Breast epithelium (tissue), 4 donors: ENCODE measurements at regions not wholly inside any gene's neighbourhood (a gene's known extent, or its start where the extent isn't known, plus 50 kb on each side); places are given as distances from the start of the nearest gene placed in this dataset.

ENCODE experiments used
- DNase-seq, 2 donors: peaks; one replicate each; pipeline ENCODE4 v3.0.0-alpha.2; 2019; ENCODE audit warnings: low spot score in 2 of 2
- H3K27ac ChIP-seq, 2 donors: fragments of 200-600 bp; sonication (generic) in 1 of 2; one replicate each; pipeline ENCODE4 v1.5.1; 2016 to 2019; ENCODE audit warnings: mild to moderate bottlenecking in 1 of 2
- H3K27me3 ChIP-seq, 2 donors: fragments of 200-600 bp; sonication (generic) in 1 of 2; one replicate each; pipeline versions ENCODE4 v1.5.1 to v1.6.0; 2017 to 2019; ENCODE audit warnings: control low read depth in 1 of 2, mild to moderate bottlenecking in 1 of 2
- H3K36me3 ChIP-seq: fragments of 200-600 bp; one replicate; pipeline ENCODE4 v1.5.1; 2019
- H3K4me1 ChIP-seq, 2 donors: fragments of 200-600 bp; sonication (generic); one replicate each; pipeline ENCODE4 v1.5.1; 2016 to 2019; ENCODE audit warnings: control low read depth in 1 of 2
- H3K4me3 ChIP-seq, 3 donors: fragments of 200-600 bp; sonication (generic); 1 replicate in 2 of 3; 2 replicates in 1 of 3; pipeline ENCODE4 v1.5.1; 2016 to 2019; ENCODE audit warnings: mild to moderate bottlenecking in 3 of 3, moderate library complexity in 2 of 3
- H3K9me3 ChIP-seq, 2 donors: fragments of 200-600 bp; sonication (generic) in 1 of 2; one replicate each; pipeline ENCODE4 v1.5.1; 2016 to 2019; ENCODE audit warnings: control low read depth in 1 of 2
- POLR2A ChIP-seq: fragments of 450-650 bp; IDR thresholded peaks from one replicate; pipeline ENCODE4 v1.6.1; 2016; ENCODE audit warnings: antibody characterized with exemption, mild to moderate bottlenecking, moderate library complexity
- POLR2AphosphoS5 ChIP-seq, 3 donors: sonication (generic); formaldehyde crosslinking; IDR thresholded peaks; one replicate each; pipeline ENCODE4 v1.6.1; 2017; ENCODE audit warnings: antibody characterized with exemption in 3 of 3
- intact Hi-C: fragments of 100-400 bp; cut with DNase I; formaldehyde crosslinking; loops from one replicate; pipeline ENCODE4 v1.15.1; 2023; ENCODE audit warnings: low total_unique reads
- TF ChIP-seq, protein P1 (sequence below), 3 donors: fragments of 450-650 bp; IDR thresholded peaks; one replicate each; pipeline ENCODE4 v1.5.1; 2016 to 2017; ENCODE audit warnings: antibody characterized with exemption in 3 of 3, mild to moderate bottlenecking in 3 of 3, moderate library complexity in 3 of 3

DNA sequence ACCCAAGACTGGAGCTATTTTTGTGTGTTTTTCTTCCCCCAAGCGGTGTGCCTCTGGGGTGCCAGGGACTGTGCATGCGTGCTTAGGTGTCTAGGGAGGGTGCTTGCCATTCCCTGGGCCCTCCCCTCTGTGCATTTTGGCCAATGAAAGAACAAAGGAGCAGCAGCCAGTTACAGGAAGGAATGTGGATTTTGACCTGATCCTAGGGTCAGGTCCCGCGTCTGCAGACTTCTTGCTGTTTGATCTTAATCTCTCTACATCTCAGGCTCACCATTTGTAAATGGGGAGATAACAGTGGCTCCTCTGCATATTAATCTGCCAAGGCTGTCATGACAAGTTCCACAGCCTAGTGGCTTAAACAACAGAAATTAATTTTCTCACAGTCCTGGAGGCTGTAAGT is 699.1 kb downstream of the QKI start:
- DNase-seq: no peak
- no peak for TF ChIP-seq POLR2AphosphoS5 (IDR thresholded peaks at IDR 0.05)
- TF ChIP-seq, protein P1, sequence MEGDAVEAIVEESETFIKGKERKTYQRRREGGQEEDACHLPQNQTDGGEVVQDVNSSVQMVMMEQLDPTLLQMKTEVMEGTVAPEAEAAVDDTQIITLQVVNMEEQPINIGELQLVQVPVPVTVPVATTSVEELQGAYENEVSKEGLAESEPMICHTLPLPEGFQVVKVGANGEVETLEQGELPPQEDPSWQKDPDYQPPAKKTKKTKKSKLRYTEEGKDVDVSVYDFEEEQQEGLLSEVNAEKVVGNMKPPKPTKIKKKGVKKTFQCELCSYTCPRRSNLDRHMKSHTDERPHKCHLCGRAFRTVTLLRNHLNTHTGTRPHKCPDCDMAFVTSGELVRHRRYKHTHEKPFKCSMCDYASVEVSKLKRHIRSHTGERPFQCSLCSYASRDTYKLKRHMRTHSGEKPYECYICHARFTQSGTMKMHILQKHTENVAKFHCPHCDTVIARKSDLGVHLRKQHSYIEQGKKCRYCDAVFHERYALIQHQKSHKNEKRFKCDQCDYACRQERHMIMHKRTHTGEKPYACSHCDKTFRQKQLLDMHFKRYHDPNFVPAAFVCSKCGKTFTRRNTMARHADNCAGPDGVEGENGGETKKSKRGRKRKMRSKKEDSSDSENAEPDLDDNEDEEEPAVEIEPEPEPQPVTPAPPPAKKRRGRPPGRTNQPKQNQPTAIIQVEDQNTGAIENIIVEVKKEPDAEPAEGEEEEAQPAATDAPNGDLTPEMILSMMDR (IDR thresholded peaks at IDR 0.05): no peak
- TF ChIP-seq POLR2A: no peak
- Histone ChIP-seq H3K4me3 (no peak overlapping the region), H3K27me3 (no peaks in the 10 kb centered on the region), H3K4me1 (no peaks in the 10 kb centered on the region), H3K27ac (no peak overlapping the region), H3K9me3 (no peaks in the 10 kb centered on the region), H3K36me3 (no peaks in the 10 kb centered on the region)
- intact Hi-C loops: no loop called here

DNA sequence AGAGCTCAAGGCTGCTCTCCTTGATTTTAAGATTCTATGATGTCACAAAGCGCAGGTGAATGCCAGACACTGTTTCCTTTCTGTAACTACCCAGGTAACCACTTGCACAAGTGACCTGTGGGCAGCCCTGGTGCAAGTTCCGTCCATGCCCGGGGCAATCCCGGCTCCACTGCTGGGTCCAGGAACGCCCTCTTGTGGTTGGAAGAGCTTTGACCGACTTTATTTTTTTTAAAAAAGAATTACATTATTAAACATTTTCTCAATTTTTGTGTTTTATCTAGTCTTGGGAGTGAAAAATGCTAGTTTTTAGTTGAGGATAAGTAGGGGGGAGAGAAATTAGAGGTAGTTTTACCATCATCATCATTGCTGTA is 695.2 kb downstream of the QKI start:
- no peaks in the 10 kb centered on the region for H3K36me3 ChIP-seq
- peak overlapping the region in 2 of 3 donors; percentile 13 to 42 for H3K4me3 ChIP-seq
- H3K27ac ChIP-seq: peak overlapping the region; percentile 74 to 83
- no peak for TF ChIP-seq POLR2AphosphoS5 (IDR thresholded peaks at IDR 0.05)
- TF ChIP-seq, protein P1 (IDR thresholded peaks at IDR 0.05): peak; percentile 25 to 41 (median 36)
- H3K27me3 ChIP-seq: no peaks in the 10 kb centered on the region
- peak in 1 of 2 donors; percentile 36 for DNase-seq
- H3K4me1 ChIP-seq: no peaks in the 10 kb centered on the region
- H3K9me3 ChIP-seq: no peaks in the 10 kb centered on the region
- intact Hi-C loops: no loop called here

DNA sequence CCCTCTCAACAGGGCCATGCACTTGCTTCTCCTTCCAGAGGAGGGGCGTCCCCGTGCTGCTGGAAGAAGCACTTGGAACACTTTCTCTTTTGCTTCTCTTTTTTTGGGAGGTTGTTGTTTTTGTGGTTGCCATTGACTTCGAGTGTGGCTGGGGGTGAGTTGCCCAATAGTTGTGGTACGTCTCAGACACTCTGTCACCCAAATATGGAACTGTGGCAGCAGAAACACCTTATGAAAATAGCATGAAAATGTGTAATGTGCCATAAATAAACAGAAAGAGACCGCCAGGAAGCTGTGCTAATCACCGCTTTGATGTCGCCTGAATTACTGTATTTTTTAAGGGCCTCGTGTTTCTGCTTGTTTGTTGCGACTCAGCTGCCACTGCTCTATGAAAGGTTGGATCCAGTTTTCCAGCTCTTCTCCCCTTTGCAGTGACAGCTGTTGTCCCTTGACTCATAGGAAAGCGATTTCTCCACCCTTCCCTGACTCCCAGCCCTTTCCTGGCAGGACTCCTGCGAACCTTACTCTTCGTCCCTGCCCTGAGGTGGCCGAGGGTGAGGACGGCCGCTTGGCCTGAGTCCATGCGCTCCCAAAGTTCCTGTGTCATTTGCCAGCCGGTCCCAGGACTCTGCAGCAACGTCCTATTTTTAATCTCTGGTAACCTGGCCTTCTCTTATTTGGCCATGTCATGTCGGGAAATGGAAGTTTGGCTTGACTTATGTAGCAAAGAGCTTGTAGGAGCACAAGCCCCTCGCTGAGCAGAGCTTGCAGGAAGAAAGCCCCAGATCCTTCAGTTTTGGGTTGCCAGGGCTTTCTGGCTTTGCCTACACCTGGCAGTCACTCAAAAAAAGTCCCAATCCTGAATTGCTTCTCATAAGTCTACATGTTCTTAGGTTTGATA is 694.6 kb downstream of the QKI start:
- peak in 2 of 3 donors; percentile 53 to 55 for TF ChIP-seq POLR2AphosphoS5 (IDR thresholded peaks at IDR 0.05)
- TF ChIP-seq, protein P1 (IDR thresholded peaks at IDR 0.05): no peak
- H3K4me3 ChIP-seq: peak overlapping the region in 2 of 3 donors; percentile 13 to 42
- H3K27me3 ChIP-seq: no peaks in the 10 kb centered on the region
- H3K9me3 ChIP-seq: no peaks in the 10 kb centered on the region
- peak; percentile 78 to 81 for DNase-seq
- peak overlapping the region; percentile 74 to 83 for H3K27ac ChIP-seq
- no peaks in the 10 kb centered on the region for H3K36me3 ChIP-seq
- H3K4me1 ChIP-seq: no peaks in the 10 kb centered on the region
- intact Hi-C loops: no loop called here

DNA sequence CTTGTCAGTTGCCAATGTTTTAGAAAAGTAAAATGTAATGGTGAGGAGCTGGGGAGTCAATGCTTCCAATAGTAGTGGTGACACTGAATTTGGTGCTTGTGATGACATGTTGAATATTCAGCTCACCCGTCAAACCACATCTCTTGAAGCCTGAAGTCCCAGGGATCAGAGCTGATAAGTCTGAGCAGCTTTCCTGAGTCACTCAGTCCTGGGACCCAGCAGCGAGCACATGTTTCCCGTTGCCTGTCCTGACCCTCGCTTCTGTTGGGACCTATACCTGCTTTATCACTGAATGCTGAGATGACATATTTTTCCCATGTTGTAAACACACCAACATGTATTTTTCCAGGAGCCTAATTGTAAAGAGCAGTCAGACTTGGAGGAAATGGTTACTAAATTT is 693.6 kb downstream of the QKI start:
- TF ChIP-seq, protein P1 (IDR thresholded peaks at IDR 0.05): no peak
- no peak for TF ChIP-seq POLR2AphosphoS5 (IDR thresholded peaks at IDR 0.05)
- TF ChIP-seq POLR2A: no peak
- H3K36me3 ChIP-seq: no peaks in the 10 kb centered on the region
- H3K27ac ChIP-seq: peak overlapping the region in 1 of 2 donors; percentile 83
- no peaks in the 10 kb centered on the region for H3K4me1 ChIP-seq
- no peak overlapping the region for H3K4me3 ChIP-seq
- no peaks in the 10 kb centered on the region for H3K27me3 ChIP-seq
- intact Hi-C loops: no loop called here
- H3K9me3 ChIP-seq: no peaks in the 10 kb centered on the region
- DNase-seq: no peak

DNA sequence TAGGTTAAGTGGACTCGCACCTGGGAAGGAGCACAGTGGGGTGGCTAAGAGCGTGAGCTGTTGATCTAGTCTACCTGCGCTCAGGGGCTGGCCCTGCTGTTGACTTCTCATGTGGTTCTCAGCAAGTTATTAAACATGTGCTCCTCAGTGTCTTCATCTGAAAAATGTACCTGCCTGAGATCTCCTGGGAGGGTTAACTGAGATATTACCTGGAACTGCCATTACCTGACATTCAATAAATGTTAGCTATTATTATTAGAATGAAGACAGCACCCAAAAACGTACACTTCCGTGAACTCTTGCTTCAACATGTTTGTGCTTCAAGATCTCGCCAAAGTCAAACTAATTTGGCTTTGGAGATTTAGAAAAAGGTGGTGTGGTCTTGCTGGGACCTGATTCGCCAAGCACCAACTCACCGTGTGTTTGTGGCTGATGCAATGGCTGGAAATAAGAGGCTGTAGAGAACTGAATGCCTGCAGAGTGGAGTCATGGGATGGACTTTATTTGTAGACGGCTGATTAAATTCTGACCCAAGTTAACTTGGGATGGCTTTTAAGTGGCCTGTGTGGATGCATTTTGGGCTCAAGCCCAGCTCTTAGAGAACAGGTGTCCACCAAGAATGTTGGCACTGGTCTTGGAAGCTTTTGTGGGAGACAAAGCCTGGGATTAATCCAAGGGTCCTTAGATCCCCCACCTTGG is 692.9 kb downstream of the QKI start:
- intact Hi-C loops: no loop called here

More for the DNA sequence above, 692.9 kb downstream of the QKI start:
- Histone ChIP-seq H3K27ac (no peak overlapping the region), H3K27me3 (no peaks in the 10 kb centered on the region), H3K36me3 (no peaks in the 10 kb centered on the region), H3K4me3 (no peak overlapping the region), H3K4me1 (no peaks in the 10 kb centered on the region), H3K9me3 (no peaks in the 10 kb centered on the region)
- no peak for DNase-seq
- TF ChIP-seq, protein P1 (IDR thresholded peaks at IDR 0.05): no peak
- TF ChIP-seq POLR2A: no peak
- TF ChIP-seq POLR2AphosphoS5 (IDR thresholded peaks at IDR 0.05): no peak
